Urinary bladder (tissue), 3 donors: ENCODE measurements at regions not wholly inside any gene's neighbourhood (a gene's known extent, or its start where the extent isn't known, plus 50 kb on each side); places are given as distances from the start of the nearest gene placed in this dataset.

Experiments
- DNase-seq: peaks from one replicate; pipeline ENCODE4 v3.0.0-alpha.2; 2015; ENCODE audit errors: extremely low spot score
- H3K27ac ChIP-seq: one replicate; pipeline ENCODE4 v1.5.1; 2013; ENCODE audit warnings: low read depth, mild to moderate bottlenecking, moderate library complexity
- H3K36me3 ChIP-seq: one replicate; pipeline ENCODE4 v1.6.1; 2013; ENCODE audit warnings: mild to moderate bottlenecking, moderate library complexity; ENCODE audit not compliant: insufficient read depth
- H3K4me1 ChIP-seq: one replicate; pipeline ENCODE4 v1.6.1; 2013; ENCODE audit warnings: mild to moderate bottlenecking, moderate library complexity; ENCODE audit not compliant: insufficient read depth
- H3K4me3 ChIP-seq: one replicate; pipeline ENCODE4 v1.5.1; 2013; ENCODE audit warnings: low read depth, low read length
- WGBS: extraction: QIAGEN DNeasy Blood & Tissue Kit; methylation state at CpG from one replicate; pipeline ENCODE4 v1.1.7; 2013; 5-methylcytosine and 5-hydroxymethylcytosine counted together
- donor health status: healthy with polysubstance abuse.
- donor health status: healthy.

GRCh38 chr4:55733932-55734331 is 85.7 kb upstream of the EXOC1L start:
- whole genome bisulfite sequencing: 22% methylated on average over 2 of the region's 2 CpGs

GRCh38 chr4:55736605-55737183 is 82.9 kb upstream of the EXOC1L start:
- no peaks in the 10 kb centered on the region for H3K4me1 ChIP-seq
- WGBS: 35% methylated on average over 3 of the region's 3 CpGs
- no peak for DNase-seq

More at GRCh38 chr4:55733932-55734331, 85.7 kb upstream of the EXOC1L start:
- Histone ChIP-seq H3K4me1 (no peaks in the 10 kb centered on the region), H3K4me3 (no peak overlapping the region), H3K36me3 (no peaks in the 10 kb centered on the region), H3K27ac (no peak overlapping the region)
- DNase-seq: peak; percentile 52

GRCh38 chr4:55742655-55743202 is 76.9 kb upstream of the EXOC1L start:
- no peak overlapping the region for H3K27ac ChIP-seq
- no peak overlapping the region for H3K4me3 ChIP-seq
- DNase-seq: no peak
- no peaks in the 10 kb centered on the region for H3K36me3 ChIP-seq
- H3K4me1 ChIP-seq: no peaks in the 10 kb centered on the region
- 9% methylated on average over 5 of the region's 5 CpGs for WGBS

More at GRCh38 chr4:55736605-55737183, 82.9 kb upstream of the EXOC1L start:
- Histone ChIP-seq H3K4me3 (no peak overlapping the region), H3K27ac (no peak overlapping the region), H3K36me3 (no peaks in the 10 kb centered on the region)

- H3K4me3 ChIP-seq: no peak overlapping the region
- DNase-seq: no peak
- no peaks in the 10 kb centered on the region for H3K4me1 ChIP-seq
- H3K27ac ChIP-seq: no peak overlapping the region
- H3K36me3 ChIP-seq: no peaks in the 10 kb centered on the region
- 81% methylated on average over 6 of the region's 6 CpGs for WGBS
Measured at GRCh38 chr4:55744369-55744768, 75.2 kb upstream of the EXOC1L start.

DNA sequence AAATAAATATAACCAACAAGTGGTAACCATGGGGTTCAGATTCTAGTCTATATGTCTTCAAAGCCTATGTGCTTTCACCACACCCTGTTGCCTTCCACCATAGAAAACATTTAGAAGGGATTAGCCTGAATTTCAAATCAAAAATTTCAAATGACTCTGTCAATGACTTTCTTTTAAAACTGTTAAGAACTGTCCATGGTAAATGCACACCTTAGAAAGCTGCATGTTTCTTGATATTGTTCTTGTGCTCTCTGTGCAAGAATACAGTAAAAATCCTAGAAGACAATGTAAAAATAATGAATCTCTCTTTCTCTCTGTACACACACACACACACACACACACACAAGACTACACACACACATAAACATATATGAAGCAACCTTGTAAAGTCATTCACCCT is 74.6 kb upstream of the EXOC1L start:
- H3K4me3 ChIP-seq: no peak overlapping the region
- no peaks in the 10 kb centered on the region for H3K4me1 ChIP-seq
- H3K36me3 ChIP-seq: no peaks in the 10 kb centered on the region
- no peak for DNase-seq
- no peak overlapping the region for H3K27ac ChIP-seq

- Histone ChIP-seq H3K36me3 (no peaks in the 10 kb centered on the region), H3K27ac (no peak overlapping the region), H3K4me1 (no peaks in the 10 kb centered on the region), H3K4me3 (no peak overlapping the region)
- WGBS: 84% methylated on average over 6 of the region's 6 CpGs
- DNase-seq: no peak
Measured at GRCh38 chr4:55747793-55748192, 71.8 kb upstream of the EXOC1L start.

DNA sequence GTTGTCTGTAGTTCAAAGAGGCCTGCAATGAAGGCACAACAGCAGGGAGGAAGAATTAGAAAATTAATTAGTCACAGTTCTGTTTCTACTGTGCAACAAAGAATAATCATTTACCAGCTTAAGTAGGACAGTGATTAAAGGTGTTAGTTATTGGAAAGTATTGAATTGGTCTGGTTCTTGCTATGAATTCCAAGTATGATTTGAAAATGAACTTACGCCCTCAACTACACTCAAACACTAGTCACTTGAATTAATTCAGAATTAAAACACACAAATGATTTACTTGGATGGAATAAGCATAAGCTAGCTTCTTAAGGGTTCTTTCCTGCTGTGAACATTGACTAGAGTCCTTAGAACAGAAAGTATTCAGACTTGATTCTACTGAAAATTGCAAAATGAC is 69.9 kb upstream of the EXOC1L start:
- no peaks in the 10 kb centered on the region for H3K36me3 ChIP-seq
- DNase-seq: no peak
- no peak overlapping the region for H3K4me3 ChIP-seq
- no peaks in the 10 kb centered on the region for H3K4me1 ChIP-seq
- H3K27ac ChIP-seq: no peak overlapping the region
- 94% methylated on average over 1 of the region's 1 CpG for WGBS

GRCh38 chr4:55752810-55753209 is 66.8 kb upstream of the EXOC1L start:
- no peaks in the 10 kb centered on the region for H3K36me3 ChIP-seq
- no peaks in the 10 kb centered on the region for H3K4me1 ChIP-seq
- H3K27ac ChIP-seq: no peak overlapping the region
- WGBS: 78% methylated on average over 5 of the region's 5 CpGs
- no peak overlapping the region for H3K4me3 ChIP-seq
- DNase-seq: no peak

DNA sequence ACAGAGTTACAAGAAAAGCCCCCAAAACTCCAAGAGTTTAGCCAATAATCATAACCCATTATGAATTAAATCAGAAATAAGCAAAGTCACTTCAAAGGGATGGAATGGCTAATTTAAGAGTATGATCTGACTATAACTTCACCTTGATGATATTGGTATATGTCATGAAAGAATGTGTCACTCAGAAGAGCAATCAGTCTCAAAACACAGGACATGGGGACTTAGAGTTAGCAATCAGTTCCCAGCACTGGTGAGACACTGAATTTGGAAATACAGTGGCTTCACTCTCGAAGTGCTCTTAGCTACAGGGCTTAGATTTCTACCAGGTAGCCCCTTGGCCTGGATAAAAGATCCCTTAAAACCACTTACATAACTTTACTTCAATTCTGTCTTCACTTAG is 65.7 kb upstream of the EXOC1L start:
- 60% methylated on average over 1 of the region's 1 CpG for WGBS
- DNase-seq: no peak
- Histone ChIP-seq H3K36me3 (no peaks in the 10 kb centered on the region), H3K4me1 (no peaks in the 10 kb centered on the region), H3K4me3 (no peak overlapping the region), H3K27ac (no peak overlapping the region)

GRCh38 chr4:55754754-55755350 is 64.7 kb upstream of the EXOC1L start:
- no peaks in the 10 kb centered on the region for H3K36me3 ChIP-seq
- no peak overlapping the region for H3K4me3 ChIP-seq
- no peaks in the 10 kb centered on the region for H3K4me1 ChIP-seq
- 77% methylated on average over 6 of the region's 6 CpGs for WGBS
- DNase-seq: no peak
- H3K27ac ChIP-seq: no peak overlapping the region

DNA sequence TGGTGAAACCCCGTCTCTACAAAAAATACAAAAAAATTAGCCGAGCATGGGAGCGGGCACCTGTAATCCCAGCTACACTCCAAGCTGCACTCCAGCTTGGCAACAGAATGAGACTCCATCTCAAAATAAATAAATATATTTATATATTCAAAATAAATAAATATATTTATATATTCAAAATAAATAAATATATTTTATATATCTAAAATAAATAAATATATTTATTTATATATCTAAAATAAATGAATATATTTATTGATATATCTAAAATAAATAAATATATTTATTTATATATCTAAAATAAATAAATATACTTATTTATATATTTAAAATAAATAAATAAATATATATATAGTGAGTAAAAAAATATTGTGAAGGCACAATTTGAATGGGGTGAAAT is 63.4 kb upstream of the EXOC1L start:
- H3K27ac ChIP-seq: no peak overlapping the region
- DNase-seq: no peak
- H3K4me1 ChIP-seq: no peaks in the 10 kb centered on the region
- 97% methylated on average over 3 of the region's 3 CpGs for WGBS
- H3K4me3 ChIP-seq: no peak overlapping the region
- no peaks in the 10 kb centered on the region for H3K36me3 ChIP-seq

DNA sequence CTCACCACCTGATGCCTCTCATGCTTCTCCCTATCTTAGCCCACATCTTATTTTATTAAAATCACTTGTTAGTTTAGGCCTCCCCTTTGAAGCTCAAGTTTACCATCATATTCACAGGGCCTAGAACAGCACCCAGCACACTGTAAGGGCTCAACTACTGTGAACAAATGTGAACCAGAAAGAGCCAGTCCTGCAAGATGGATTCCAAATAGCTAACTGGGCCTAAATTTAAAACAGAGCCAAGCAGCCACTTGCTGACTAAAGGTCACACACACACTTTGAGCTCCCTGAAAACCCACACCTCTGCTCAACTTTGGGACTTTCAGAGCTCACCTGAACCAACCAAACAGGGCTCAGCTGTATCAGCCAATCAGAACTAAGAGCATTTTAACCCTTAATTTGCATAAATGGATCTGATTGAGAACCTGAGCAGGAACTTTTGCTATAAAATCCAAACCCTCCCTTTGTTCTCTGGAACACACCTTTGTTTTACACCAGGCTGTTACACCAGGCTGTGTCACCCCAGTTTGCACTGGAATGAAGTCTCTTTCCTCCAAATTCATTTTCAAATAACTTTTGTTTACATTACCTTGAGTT is 62.1 kb upstream of the EXOC1L start:
- Histone ChIP-seq H3K36me3 (no peaks in the 10 kb centered on the region), H3K27ac (no peak overlapping the region), H3K4me1 (no peaks in the 10 kb centered on the region), H3K4me3 (no peak overlapping the region)
- no peak for DNase-seq

- H3K27ac ChIP-seq: no peak overlapping the region
- H3K36me3 ChIP-seq: no peaks in the 10 kb centered on the region
- WGBS: 77% methylated on average over 2 of the region's 2 CpGs
- DNase-seq: no peak
- no peak overlapping the region for H3K4me3 ChIP-seq
- no peaks in the 10 kb centered on the region for H3K4me1 ChIP-seq
Measured at GRCh38 chr4:55758066-55758465, 61.5 kb upstream of the EXOC1L start.

DNA sequence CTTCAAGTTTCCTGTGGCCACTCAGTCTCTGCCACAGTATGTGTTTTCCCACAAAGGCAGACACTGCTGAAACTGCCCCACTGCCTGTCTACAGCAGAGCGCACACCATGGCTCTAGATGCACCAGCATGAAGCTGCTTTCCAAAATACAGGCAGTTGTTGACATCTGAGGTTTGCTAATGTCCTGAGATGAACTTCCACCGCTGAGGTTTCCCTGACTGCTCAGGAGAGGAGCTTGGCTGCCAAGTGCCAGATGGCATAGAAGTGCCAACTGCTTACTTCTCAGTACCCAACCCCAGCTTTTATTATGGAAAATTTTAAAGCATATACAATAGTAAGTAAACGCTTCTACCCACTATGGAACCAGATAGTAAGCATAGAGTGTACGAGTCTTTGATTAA is 61.0 kb upstream of the EXOC1L start:
- Histone ChIP-seq H3K4me1 (no peaks in the 10 kb centered on the region), H3K36me3 (no peaks in the 10 kb centered on the region)
- 82% methylated on average over 4 of the region's 4 CpGs for WGBS

More for the DNA sequence above, 61.0 kb upstream of the EXOC1L start:
- H3K27ac ChIP-seq: no peak overlapping the region
- no peak overlapping the region for H3K4me3 ChIP-seq
- DNase-seq: no peak
